ENCODE measurements at regions not wholly inside any gene's neighbourhood (a gene's known extent, or its start where the extent isn't known, plus 50 kb on each side); places are given as distances from the start of the nearest gene placed in this dataset.
"Not testable (repeated sequence)": the region's sequence is repeated elsewhere in the genome, so short reads cannot be mapped to it uniquely, and the experiment has no call there.

DNA sequence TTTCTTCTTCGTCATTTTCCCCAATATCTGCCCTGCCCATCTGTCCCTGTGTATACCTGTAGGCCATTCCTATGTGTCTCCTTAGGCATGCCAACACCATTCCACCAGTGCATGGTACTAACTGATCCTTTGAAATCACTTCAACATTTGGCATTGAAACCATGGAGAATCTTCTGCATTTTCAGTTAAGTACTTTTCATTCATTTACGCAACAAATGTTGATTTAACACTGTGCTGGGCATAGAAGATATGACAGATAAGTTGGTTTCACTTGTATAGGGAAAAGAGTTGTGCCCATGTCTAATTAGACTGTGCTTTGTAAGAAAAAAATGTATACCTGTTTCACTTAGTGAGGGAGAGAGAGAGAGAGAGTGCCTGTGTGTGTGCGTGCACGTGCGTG is 77.9 kb upstream of the FLT1 start:
- DNase-seq, result no peak

DNA sequence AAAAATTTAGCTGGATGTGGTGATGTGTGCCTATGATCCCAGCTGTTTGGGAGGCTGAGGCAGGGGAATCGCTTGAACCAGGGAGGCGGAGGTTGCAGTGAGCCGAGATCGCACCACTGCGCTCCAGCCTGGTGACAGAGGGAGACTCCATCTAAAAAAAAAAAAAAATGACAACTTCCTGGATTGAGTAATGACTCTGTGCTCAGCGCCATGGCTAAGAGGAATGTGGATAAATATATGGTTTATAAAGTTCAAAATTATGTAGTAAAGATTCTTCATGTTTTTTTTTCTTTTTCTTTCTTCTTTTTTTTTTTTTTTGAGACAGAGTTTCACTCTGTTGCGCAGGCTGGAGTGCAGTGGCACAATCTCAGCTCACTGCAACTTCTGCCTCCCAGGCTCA is 75.4 kb upstream of the FLT1 start:
- not testable (repeated sequence) for DNase-seq

DNA sequence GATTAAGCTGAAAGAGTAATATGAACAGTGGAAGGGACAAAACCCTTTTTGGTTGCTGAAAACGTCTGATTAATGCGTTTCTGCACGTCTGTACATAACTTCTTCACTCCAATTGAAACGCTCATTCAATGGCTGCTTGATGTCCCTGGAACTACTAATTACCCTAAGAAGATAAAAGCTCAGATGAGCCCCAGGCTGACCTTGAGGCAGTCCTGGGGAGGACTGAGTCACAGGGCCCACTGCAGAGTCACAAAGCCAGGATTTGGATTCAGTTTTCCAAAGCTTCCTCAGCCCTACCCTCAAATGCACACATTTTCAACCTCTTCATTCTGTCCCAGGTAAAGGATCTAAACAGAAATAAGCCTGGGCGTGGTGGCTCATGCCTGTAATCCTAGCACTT is 75.0 kb upstream of the FLT1 start:
- no peak for DNase-seq

DNA sequence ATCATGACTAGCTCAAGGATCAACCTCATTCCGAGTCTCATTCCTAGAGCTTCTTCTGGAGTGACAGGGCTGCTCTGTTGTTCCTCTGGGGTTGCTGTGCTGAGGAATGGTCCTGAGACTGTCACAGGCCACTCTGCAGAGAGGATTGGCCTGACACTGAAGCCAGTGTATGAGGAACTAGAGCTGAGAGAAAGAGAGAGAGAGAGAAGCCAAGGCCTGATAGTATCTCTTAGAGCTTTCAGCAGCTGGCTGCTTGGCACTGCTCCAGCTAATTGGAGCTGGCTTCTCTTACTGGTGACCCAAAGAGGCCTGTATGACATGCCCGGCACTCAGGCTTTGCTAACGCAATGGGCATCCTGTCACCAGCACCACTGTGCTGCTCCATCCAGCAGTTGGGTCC is 73.4 kb upstream of the FLT1 start:
- DNase-seq, result no peak

DNA sequence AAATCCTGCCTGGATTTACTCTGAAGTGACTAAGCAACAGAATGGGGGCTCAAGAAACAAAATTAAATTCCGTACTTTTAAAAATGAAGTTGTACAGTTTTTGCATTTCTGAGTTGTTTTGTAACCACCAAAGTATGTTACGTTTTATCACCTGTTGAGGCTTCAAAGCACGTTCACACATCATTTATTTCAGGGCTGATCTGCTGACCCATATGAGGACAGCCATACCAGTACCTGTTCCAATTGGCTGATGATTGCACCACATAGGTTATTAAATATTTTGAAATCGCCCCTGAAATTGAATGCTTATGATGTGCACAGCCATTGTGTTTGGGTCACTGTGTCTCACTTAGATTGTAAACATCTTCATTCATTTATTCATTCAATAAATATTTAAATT is 72.0 kb upstream of the FLT1 start:
- DNase-seq, result no peak

DNA sequence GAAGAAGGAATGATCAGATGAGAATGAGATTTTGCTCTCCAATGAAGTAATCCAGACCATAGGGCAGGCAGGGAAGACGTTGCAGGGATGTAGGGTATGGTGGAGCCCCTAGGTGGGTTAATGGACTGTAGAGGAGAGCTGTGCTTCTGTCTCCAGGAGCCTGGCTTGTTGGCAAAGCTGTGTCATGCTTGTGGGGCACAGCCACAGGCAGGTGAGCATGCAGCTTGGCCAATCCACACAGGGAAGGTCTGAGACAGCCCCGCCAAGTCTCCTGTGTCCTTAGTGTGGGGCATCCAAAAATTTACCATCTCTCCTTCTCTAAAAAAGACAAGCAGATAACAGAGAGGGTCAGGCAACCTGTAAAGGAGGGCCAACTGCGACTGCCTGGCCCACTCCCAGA is 71.4 kb upstream of the FLT1 start:
- DNase-seq, result no peak

DNA sequence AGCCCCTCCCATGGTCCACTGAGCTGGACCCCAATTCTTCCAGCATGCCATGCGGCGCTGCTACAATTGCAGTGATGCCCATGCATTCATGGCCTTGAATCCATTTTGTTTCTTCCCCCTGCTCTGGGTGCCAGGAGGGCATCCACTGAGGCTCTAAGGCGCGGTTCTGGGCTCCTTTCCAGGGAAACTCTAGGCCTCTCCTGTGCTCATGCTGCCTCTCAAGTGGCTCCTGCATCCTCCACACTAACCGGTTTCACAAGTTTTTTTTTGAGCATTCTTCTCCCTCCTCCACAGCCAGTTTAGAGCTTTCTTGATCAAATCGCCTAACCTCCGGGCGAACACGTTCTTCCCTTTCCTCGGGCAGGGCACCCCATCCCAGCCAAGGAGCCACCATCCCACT is 69.1 kb upstream of the FLT1 start:
- no peak for DNase-seq

DNA sequence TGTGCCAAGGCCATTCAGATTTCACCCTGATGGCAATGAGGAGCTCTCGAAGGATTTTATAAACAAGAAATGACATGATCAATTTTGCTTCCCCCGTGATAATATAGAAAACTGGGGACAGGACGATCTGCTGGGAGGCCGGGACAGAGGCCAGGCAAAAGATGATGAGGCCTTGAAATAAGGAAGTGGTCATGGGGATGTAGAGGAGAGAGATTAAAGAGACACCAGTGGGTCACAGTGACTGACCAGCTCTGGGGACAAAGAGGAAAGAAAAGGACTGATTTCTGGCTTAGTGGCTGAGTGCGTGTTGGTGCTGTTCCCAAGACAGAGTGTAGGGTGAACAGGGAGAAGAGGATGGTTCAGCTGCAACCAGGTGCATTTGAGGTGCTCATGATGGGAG is 68.7 kb upstream of the FLT1 start:
- no peak for DNase-seq

DNA sequence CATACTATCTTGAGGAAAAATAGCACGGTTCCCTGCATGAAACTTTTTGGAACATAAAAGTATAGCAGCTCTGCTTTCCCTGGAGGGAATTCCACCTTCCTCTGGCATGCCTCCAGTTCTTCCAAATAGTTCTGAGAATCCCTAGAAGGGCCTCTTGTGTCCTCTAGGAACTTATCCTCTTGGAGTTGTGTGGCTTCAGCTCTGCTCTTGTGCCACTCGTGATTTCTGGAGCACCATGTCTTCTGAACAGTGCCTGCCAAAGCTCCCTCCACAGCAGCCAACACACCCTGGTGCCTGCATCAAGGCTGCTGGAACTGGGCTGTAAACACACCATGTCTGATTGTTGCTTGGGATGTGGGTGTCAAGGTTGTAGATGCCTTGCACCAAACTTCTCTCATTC is 65.7 kb upstream of the FLT1 start:
- no peak for DNase-seq

DNA sequence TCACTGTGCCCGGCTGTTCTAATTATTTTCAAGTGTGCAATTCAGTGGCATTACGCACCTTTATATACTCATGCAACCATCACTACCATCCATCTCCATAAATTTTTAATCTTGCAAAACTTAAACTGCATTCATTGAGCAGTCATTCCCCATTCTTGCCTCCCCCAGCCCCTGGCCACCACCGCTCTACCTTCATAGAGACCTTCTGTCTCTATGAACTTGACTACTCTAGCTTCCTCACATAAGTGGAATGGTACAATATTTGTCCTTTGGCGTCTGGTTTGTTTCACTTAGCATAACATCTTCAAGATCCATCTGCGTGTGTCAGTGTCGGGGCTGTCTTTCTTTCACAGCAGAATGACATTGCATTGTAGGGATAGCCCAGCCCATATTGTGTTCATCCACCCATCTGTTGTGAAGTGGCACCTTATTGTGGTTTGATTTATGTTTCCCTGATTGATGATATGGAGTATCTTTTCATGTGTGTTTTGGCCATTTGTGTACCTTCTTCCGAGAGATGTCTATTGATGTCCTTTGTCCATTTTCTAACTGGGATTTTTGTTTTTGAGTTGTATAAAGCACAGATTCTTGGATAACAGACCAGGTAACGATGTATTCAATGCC is 64.8 kb upstream of the FLT1 start:
- DNase-seq, result no peak

DNA sequence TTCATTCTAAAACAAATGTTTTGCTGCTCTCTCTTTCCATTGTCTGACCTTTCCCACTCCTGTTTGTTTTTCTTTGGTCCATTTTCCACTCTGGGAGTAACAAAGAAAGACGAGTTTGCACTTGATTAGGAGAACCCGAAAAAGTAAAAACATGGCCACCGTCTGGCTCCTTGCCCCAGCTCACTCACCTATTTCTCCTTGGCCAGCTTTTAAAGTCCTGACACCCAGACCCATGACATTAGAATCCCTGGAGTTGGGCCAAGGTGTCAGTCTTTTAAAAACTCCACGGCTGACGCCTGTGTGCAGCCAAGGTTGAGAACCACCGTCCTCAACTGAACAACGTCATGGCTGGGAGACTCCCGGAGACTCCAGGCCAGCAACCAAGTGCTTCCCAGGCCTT is 63.6 kb upstream of the FLT1 start:
- DNase-seq, result no peak

DNA sequence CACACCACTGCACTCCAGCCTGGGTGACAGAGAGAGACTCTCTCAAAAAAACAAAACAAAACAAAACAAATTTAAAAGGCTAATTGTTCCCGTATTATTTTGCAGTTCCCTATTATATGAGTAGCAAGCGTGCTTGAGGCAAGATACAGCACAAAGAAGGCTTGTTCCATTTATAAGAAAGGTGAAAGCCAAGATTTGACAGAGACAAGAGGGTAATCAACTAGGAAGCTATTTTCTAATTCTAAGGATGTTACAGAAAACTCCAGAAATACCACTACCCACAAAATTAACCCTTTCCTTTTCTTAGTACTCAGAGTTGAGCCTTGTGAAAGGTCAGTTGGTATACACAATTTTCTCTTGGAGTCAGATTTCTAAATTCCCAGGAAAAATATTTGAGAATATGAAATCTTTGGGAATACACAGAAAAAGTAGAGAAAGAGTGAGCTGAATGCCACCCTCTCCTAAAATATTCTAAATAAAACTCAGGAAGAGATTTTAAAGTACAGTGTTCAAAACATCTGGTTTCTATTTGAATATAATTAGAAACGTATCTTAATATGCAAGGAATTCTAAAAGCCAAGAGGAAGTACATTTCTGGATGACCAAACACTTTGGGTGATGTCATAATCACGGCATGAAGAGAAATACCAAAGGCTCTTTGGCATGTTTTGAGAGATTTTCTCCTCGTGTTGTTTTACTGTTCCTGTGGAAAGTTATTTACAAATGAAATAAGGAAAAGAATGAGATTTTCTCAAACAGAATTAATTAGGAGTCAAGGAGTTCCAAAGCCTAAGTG is 63.0 kb upstream of the FLT1 start:
- DNase-seq, result no peak

DNA sequence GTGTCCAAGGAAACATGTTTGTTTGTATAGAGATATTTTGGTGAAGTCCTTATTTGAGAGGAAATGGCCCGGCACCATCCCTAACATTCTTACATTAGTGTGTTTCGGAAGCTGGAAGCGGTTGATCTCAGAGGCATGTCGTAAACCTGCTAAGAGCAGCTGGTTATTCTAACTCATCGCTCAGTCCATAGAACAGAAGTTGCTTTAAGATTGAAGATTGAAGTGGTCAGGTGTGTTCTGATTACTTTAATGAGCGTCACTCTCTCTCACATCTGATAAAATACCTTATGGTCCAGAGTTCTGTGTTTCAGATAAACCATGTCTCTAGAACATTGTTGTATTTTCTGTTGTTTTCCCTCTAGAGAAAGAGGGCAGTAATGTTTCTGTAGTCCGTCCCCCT is 60.2 kb upstream of the FLT1 start:
- no peak for DNase-seq

DNA sequence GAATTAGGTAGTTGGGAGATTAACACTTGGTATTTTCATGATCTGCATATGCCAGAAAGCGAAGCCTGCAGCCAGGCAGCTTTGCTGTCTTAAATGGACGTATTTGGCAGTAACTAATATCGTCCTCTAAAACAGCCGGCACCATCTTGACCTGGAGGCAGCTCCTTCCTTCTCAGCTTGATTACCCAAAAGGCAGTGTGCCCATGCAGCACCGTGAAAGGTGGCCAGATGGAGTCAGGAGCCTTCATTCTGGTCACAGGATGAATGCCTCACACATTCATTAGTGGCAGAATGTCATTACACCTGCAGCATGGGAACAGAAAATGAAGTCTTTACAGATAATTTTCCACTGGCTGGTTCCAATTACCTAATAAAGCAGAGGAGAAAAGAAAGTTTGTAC is 59.0 kb upstream of the FLT1 start:
- DNase-seq, result no peak

DNA sequence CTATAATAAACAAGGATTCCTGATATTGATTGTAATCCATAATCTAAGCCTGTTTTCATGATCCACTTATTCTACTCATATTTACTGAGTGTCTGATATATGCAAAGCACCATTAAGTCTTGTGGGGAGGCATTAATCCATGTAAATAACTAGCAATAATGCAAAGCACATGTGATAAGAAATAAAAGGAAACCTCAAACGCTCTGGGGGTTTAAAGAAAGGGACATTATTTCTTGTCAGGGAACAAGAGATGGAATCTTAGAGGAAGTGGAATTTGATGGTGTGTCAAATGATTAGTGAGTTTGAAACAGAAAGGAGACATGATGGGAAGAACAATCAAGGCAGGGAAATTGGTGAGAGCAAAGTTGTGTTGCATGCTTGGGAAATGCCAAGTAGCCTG is 57.4 kb upstream of the FLT1 start:
- DNase-seq, result no peak

DNA sequence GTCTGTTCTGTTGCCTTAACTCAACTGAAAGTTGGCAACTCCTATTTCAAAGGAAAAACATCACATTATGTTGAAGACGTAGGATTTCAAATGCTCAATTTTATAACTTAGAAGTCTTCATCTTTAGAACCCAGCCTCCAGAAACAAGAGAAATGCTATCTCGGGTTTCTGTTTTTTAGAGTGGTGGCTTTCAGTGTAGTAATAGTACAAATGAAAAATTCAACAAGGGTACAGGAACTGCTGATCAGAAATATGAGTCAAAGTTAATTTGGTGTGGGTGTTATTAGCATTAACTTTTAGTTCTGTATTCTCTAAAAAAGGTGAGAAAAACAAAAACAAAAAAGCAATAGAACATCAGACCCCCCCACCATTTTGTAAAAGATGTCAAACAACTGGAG is 56.6 kb upstream of the FLT1 start:
- no peak for DNase-seq

DNA sequence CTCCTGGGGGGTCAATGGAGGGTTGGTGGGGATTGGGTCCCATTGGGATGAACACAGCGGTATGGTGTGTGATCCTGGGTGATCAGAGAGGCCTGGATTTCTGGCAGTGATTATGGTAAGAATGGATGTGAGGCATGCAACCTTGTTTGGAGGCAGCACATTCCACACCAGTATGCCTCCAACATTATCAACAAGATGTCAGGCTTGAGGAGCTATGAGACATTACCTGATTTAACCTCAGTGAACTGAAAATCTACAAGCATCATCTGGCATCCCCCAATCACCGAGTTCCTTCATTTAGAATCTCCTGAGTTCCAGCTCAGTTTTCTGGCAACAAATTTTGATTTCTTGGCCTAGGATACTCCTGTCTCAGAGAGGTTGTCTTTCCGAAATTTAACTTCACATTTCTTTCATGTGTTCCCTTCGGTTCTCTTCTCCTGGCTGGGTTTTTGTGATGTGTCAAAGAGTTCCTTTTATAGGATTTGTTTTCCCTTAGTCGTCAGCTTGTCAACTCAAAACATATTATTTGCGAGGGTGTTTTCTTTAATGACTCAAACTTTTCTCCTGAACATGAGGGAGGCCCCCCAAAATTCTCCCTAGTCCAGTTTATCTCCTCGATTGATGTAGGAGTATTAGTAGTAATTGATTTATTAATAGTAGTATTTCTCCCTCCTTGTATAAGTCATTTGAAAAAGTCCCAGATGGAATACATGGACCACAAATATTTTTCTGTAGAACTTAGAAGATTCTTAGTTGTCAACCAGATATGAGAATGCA is 56.0 kb upstream of the FLT1 start:
- no peak for DNase-seq

DNA sequence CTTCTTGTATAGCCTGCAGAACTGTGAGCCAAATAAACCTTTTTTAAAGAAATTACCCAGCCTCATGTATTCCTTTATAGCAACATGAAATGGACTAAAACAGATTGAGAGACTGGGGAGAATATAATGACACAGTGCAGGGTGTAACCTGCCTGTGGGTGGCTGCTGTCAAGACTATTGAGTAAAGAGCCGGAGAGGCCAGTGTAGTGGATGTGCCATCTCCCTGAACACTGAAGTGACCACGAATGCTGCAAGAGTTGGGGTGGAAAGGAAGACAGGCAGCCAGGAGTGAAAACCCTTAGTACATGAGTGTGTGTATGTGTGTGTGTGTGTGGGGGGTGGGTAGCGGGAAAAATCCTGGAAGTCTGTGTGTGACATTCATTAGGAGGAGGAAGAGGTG is 55.2 kb upstream of the FLT1 start:
- DNase-seq, result no peak

DNA sequence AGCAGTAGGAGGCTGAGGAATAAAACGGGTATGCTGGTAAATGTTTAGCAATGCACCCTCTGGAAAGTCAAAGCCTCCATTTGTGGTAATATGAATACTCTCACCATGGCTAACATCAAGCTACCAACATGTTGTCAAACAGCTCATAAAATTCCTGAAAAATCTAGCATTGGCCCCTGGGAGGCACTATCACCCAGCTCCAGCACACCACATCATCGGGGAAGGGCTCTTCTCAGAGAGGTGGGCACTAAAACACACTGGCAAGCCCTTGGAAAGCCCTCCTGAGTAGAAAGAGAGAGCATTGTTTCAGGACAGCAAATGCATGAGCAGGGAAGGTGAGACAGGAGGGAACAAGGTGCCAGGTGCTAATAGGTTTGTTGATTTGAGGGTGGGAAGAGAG is 53.9 kb upstream of the FLT1 start:
- no peak for DNase-seq

DNA sequence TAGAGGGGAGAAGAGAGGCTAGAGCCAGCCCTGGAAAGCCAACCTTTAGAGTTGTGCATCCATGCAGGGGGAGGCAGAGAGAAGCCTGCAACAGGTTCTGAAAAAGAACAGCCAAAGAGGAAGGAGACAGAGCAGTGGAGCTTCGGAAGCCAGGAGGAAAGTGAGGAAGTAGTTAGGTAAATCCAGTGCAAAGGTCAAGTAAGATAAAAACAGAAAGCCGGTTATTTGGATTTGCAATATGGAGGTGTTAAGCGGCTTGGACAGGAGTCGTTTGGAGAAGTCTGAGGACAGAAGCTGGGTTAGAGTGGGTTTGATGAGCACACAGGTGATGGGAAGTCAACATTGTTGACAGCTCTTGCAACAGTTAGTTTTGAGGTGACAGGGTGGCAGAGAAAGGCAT is 53.5 kb upstream of the FLT1 start:
- DNase-seq, result no peak

DNA sequence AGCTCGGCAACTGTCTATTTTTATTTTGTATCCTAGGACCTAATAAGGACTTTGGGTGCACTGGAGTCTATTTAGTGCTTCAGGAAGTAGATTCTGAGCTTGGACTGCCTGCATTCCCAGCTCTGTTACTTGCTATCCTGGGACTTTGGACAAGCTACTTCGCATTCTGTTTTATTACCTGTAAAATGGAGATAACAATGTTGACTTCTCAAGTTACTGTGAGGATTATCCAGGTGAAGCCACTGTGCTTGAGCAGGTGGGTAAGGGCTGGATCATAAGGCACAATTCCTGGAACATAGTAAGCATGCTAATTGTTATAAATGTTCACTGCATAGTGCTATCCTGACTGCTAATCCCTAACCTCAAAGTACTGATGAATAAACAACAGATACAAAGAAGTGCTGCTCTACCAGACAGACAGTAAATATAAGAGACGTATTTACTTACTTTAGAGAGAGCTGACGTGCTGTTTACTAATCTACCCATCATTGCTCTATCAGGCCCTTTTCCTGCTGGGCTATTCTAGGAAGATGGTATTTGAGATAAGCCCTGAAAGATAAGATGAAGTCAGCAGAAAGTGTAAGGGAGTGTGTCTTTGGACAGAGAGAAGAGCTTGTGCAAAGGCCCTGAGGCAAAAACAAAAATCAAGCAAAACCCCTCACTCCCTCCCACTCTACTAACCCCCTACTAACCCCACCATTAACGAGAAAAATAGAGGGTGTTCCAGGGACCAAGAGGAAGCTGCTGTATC is 50.8 kb upstream of the FLT1 start:
- no peak for DNase-seq
